ENCODE measurements at regions not wholly inside any gene's neighbourhood (a gene's known extent, or its start where the extent isn't known, plus 50 kb on each side); places are given as distances from the start of the nearest gene placed in this dataset.

DNA sequence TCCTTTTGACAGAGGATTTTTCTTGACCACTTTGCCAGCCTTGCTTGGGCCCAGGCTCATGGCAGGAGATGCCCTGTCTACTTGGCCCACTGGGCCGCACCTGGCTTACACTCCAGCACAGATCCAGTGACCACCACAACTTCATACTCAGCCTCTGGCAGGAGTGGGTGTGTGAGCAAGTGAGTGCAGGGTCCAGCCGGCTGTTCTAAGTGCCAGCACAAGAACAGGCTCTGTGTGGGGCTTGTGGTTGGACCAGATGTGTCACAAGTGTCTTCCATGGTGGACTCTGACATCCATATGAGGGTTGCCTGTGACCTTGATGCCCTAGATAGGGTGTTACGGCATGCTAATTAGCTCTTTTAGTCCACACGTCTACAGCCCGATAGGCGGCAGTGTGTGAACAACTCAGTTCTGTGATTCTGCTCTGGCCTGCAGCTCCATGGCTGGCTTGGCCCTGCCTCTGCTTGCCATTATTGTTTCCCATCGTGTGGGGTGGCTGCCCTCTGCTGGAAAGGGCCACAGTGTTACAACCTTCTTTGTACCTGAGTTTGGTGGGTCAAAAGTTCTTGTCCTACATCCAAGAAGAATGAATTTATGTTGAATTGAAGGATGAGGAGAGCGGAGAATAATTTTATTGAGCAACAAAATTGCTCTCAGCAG lies 1089.1 kb downstream of the SLC6A15 start:
- Mint-ChIP-seq H3K9me3 (no peaks in the 10 kb centered on the region), H3K27ac (no peak overlapping the region), H3K27me3 (ENCODE audit: insufficient read depth) (no peaks in the 10 kb centered on the region), H3K36me3 (ENCODE audit: low read depth) (no peaks in the 10 kb centered on the region), H3K4me1 (ENCODE audit: low read depth) (peaks cover 14% of the 10 kb centered on the region), H3K4me3 (no peak overlapping the region)
- TF ChIP-seq, protein P1, sequence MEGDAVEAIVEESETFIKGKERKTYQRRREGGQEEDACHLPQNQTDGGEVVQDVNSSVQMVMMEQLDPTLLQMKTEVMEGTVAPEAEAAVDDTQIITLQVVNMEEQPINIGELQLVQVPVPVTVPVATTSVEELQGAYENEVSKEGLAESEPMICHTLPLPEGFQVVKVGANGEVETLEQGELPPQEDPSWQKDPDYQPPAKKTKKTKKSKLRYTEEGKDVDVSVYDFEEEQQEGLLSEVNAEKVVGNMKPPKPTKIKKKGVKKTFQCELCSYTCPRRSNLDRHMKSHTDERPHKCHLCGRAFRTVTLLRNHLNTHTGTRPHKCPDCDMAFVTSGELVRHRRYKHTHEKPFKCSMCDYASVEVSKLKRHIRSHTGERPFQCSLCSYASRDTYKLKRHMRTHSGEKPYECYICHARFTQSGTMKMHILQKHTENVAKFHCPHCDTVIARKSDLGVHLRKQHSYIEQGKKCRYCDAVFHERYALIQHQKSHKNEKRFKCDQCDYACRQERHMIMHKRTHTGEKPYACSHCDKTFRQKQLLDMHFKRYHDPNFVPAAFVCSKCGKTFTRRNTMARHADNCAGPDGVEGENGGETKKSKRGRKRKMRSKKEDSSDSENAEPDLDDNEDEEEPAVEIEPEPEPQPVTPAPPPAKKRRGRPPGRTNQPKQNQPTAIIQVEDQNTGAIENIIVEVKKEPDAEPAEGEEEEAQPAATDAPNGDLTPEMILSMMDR (IDR thresholded peaks at IDR 0.05): peak; percentile 60
- DNase-seq: no peak

DNA sequence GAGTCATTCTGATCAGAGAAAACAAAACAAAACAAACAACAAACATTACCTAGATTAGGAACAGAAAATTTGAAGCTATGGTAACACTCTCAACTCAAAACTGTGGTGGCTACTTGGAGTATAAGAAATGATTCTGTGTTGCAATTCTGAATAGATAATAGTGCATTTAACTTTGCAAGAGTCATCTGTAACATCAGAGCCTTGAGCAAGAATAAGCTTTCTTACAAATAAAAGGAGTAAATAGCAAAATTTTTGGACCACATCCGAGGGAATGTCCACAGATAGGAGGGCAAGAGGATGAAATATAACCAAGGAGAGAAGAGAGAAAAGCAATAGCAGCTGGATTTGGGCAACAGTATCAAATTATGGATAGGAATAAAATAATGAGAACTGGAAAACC lies 1090.6 kb downstream of the SLC6A15 start:
- no peak overlapping the region for H3K27ac Mint-ChIP-seq
- TF ChIP-seq, protein P1 (IDR thresholded peaks at IDR 0.05): no peak
- no peaks in the 10 kb centered on the region for H3K9me3 Mint-ChIP-seq
- H3K4me1 Mint-ChIP-seq (ENCODE audit: low read depth): peaks cover 9% of the 10 kb centered on the region
- no peaks in the 10 kb centered on the region for H3K27me3 Mint-ChIP-seq (ENCODE audit: insufficient read depth)
- no peaks in the 10 kb centered on the region for H3K36me3 Mint-ChIP-seq (ENCODE audit: low read depth)
- no peak overlapping the region for H3K4me3 Mint-ChIP-seq
- DNase-seq: no peak

DNA sequence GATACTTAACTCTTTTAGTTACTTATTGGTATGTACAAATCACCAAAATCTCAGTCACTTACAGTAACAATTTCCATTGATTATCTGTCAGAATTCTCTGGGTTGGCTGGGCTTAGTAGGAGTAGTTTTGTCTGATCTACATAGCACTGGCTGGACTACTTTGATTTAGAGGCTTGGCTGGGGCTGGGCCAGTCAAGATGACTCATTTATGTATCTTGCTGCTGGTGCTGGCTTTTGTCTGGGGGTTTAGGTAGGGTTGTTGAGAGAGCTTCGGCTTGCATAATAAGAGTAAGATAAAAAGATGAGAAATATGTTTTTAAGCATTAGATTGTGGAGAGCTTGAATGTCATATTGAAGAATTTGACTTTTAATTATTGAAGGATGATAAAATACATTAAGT lies 1093.7 kb downstream of the SLC6A15 start:
- Mint-ChIP-seq H3K4me1 (ENCODE audit: low read depth) (peaks cover 9% of the 10 kb centered on the region), H3K27me3 (ENCODE audit: insufficient read depth) (no peaks in the 10 kb centered on the region), H3K4me3 (no peak overlapping the region), H3K9me3 (no peaks in the 10 kb centered on the region), H3K27ac (no peak overlapping the region), H3K36me3 (ENCODE audit: low read depth) (no peaks in the 10 kb centered on the region)
- TF ChIP-seq, protein P1 (IDR thresholded peaks at IDR 0.05): no peak
- no peak for DNase-seq

DNA sequence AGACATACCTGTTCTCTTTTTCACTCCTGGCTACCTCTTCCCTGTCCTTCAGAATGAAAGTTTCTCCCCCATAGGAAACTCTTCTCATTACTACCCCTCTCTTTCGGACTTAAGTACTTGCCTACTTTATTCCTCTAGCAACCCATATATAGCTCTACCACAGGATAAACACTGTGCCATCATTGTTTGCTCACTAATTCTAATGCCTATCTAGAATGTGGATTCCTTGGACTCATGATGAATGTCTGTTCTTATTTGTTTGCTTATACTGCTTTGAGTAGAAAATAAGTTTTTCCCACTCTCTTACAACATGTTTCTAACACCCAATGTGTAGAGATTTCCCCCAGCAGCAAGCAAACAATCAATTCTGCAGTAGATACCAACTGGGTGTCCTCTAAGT lies 1094.9 kb downstream of the SLC6A15 start:
- H3K9me3 Mint-ChIP-seq: no peaks in the 10 kb centered on the region
- H3K4me3 Mint-ChIP-seq: no peak overlapping the region
- no peak overlapping the region for H3K27ac Mint-ChIP-seq
- TF ChIP-seq, protein P1 (IDR thresholded peaks at IDR 0.05): no peak
- H3K36me3 Mint-ChIP-seq (ENCODE audit: low read depth): no peaks in the 10 kb centered on the region
- H3K4me1 Mint-ChIP-seq (ENCODE audit: low read depth): peaks cover 9% of the 10 kb centered on the region
- no peak for DNase-seq
- no peaks in the 10 kb centered on the region for H3K27me3 Mint-ChIP-seq (ENCODE audit: insufficient read depth)

DNA sequence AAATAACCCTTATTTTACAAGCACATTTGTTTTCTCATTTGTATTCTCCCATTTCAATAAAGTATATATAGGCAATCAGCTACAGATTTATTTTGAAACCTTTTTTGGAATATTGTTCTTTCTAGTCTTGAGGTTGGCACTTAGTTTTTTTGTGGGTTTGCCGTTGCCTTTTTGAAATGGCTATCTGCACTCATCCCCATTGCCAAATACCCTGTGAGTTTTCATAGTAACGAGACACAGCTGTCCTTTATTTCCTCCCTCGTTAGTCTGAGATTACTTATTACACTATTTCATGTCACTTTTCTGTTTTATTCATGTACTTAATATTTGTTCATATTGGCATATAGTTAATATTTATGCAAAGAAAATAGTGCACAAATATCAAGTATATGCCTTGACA lies 1104.0 kb downstream of the SLC6A15 start:
- no peaks in the 10 kb centered on the region for H3K36me3 Mint-ChIP-seq (ENCODE audit: low read depth)
- H3K27me3 Mint-ChIP-seq (ENCODE audit: insufficient read depth): no peaks in the 10 kb centered on the region
- no peak for DNase-seq
- no peak overlapping the region for H3K27ac Mint-ChIP-seq
- no peaks in the 10 kb centered on the region for H3K9me3 Mint-ChIP-seq
- H3K4me3 Mint-ChIP-seq: no peak overlapping the region
- no peaks in the 10 kb centered on the region for H3K4me1 Mint-ChIP-seq (ENCODE audit: low read depth)
- TF ChIP-seq, protein P1 (IDR thresholded peaks at IDR 0.05): no peak

DNA sequence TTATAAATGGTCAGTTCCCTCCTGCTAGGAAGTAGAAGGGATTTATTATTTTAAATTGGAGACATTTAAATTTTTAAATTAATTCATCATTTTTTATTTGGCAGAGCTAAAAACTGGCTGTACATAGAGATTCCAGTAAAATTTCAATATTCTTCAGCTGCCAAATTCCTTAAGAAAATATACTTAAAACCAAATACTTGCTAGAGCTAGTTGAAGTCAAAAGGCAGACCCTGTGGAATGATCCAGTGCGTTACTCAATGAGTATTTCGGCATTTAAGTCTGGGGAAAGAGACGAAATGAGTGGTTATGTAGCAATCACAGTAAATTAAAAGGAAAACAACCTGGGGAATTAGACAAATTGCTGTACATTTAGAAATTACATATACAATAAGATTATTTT lies 1104.7 kb downstream of the SLC6A15 start:
- no peak overlapping the region for H3K27ac Mint-ChIP-seq
- no peak for DNase-seq
- H3K27me3 Mint-ChIP-seq (ENCODE audit: insufficient read depth): no peaks in the 10 kb centered on the region
- H3K9me3 Mint-ChIP-seq: no peaks in the 10 kb centered on the region
- H3K4me1 Mint-ChIP-seq (ENCODE audit: low read depth): no peaks in the 10 kb centered on the region
- TF ChIP-seq, protein P1 (IDR thresholded peaks at IDR 0.05): no peak
- H3K36me3 Mint-ChIP-seq (ENCODE audit: low read depth): no peaks in the 10 kb centered on the region
- H3K4me3 Mint-ChIP-seq: no peak overlapping the region

Measured in HFFc6 (cell line).